Activated CD8-positive, alpha-beta memory T cell treated with anti-CD3 and anti-CD28 coated beads, Interleukin-2, amount 10 ng/mL, durations not matched to agents 7 days and 5 days (primary cell): ENCODE measurements at regions not wholly inside any gene's neighbourhood (a gene's known extent, or its start where the extent isn't known, plus 50 kb on each side); places are given as distances from the start of the nearest gene placed in this dataset.

Source experiments
- ATAC-seq: fragments of 150-1000 bp; cut with Tn5 transposase; one replicate; pipeline ENCODE4 v1.10.0; 2021; ENCODE audit warnings: moderate library complexity
- CTCF ChIA-PET: fragments of 350-600 bp; sonication (Branson Sonifier 250); formaldehyde crosslinking; loops from one replicate; lab custom pipeline; 2021; ENCODE audit warnings: antibody characterized with exemption; lab: Charles Lee
- DNase-seq: peaks from one replicate; pipeline ENCODE4 v3.0.0-alpha.2; 2020
- H3K27ac Mint-ChIP-seq: one replicate; pipeline ENCODE4 v1.8.0; 2021; ENCODE audit warnings: mild to moderate bottlenecking, mixed read lengths
- H3K27me3 Mint-ChIP-seq: one replicate; pipeline ENCODE4 v1.8.0; 2021; ENCODE audit warnings: mixed read lengths
- H3K36me3 Mint-ChIP-seq: one replicate; pipeline ENCODE4 v1.8.0; 2021; ENCODE audit warnings: mild to moderate bottlenecking, mixed read lengths
- H3K4me1 Mint-ChIP-seq: one replicate; pipeline ENCODE4 v1.8.0; 2021; ENCODE audit warnings: mixed read lengths
- H3K4me3 Mint-ChIP-seq: one replicate; pipeline ENCODE4 v1.8.0; 2021; ENCODE audit warnings: mild to moderate bottlenecking, moderate library complexity, mixed read lengths
- H3K9me3 Mint-ChIP-seq: one replicate; pipeline ENCODE4 v1.8.0; 2022; ENCODE audit warnings: low read depth, mixed read lengths

GRCh38 chr5:107241841-107242240 lies 428.9 kb downstream of the EFNA5 start:
- CTCF ChIA-PET, result no interaction called here
- H3K4me3 Mint-ChIP-seq, result no peak overlapping the region
- no peaks in the 10 kb centered on the region for H3K4me1 Mint-ChIP-seq
- H3K27me3 Mint-ChIP-seq, result no peaks in the 10 kb centered on the region
- no peak overlapping the region for H3K27ac Mint-ChIP-seq
- peaks cover 4% of the 10 kb centered on the region for H3K9me3 Mint-ChIP-seq
- ATAC-seq (no peak), DNase-seq (no peak)
- no peaks in the 10 kb centered on the region for H3K36me3 Mint-ChIP-seq

- H3K4me3 Mint-ChIP-seq, result no peak overlapping the region
- no peaks in the 10 kb centered on the region for H3K36me3 Mint-ChIP-seq
- no peaks in the 10 kb centered on the region for H3K27me3 Mint-ChIP-seq
- no peaks in the 10 kb centered on the region for H3K4me1 Mint-ChIP-seq
- CTCF ChIA-PET, result no interaction called here
- ATAC-seq, result no peak
- no peak for DNase-seq
- no peak overlapping the region for H3K27ac Mint-ChIP-seq
- H3K9me3 Mint-ChIP-seq, result peaks cover 2% of the 10 kb centered on the region
These were observed 435.6 kb downstream of the EFNA5 start for GRCh38 chr5:107235167-107235566.

- no peaks in the 10 kb centered on the region for H3K27me3 Mint-ChIP-seq
- ATAC-seq (no peak), DNase-seq (no peak)
- H3K9me3 Mint-ChIP-seq, result no peaks in the 10 kb centered on the region
- no peak overlapping the region for H3K27ac Mint-ChIP-seq
- H3K36me3 Mint-ChIP-seq, result no peaks in the 10 kb centered on the region
- H3K4me3 Mint-ChIP-seq, result no peak overlapping the region
- no peaks in the 10 kb centered on the region for H3K4me1 Mint-ChIP-seq
- CTCF ChIA-PET, result no interaction called here
These were observed 437.9 kb downstream of the EFNA5 start for GRCh38 chr5:107232788-107233187.

- CTCF ChIA-PET, result no interaction called here
- no peaks in the 10 kb centered on the region for H3K36me3 Mint-ChIP-seq
- no peak for DNase-seq
These were observed 438.4 kb downstream of the EFNA5 start for GRCh38 chr5:107232293-107232692.

DNA sequence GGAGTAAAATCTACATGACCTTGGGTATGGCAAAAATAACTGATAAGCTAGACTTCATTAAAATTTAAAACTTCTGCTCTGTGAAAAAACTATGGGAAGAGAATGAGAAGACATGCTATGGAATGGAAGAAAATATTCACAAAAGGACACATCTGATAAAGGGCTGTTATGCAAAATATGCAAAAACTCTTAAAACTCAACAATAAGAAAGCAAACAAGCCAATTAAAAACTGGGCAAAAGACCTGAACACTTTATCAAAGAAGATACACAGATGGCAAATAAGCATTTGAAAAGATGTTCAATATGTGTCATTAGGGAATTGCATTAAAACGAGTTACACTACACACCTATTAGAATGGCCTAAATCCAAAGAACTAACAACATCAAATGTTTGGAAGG lies 439.5 kb downstream of the EFNA5 start:
- Mint-ChIP-seq H3K27me3 (no peaks in the 10 kb centered on the region), H3K4me3 (no peak overlapping the region), H3K9me3 (no peaks in the 10 kb centered on the region), H3K36me3 (no peaks in the 10 kb centered on the region), H3K27ac (no peak overlapping the region), H3K4me1 (no peaks in the 10 kb centered on the region)
- ATAC-seq (no peak), DNase-seq (no peak)
- CTCF ChIA-PET, result no interaction called here

More at GRCh38 chr5:107232293-107232692, 438.4 kb downstream of the EFNA5 start:
- no peaks in the 10 kb centered on the region for H3K4me1 Mint-ChIP-seq
- H3K4me3 Mint-ChIP-seq, result no peak overlapping the region
- H3K9me3 Mint-ChIP-seq, result no peaks in the 10 kb centered on the region
- H3K27ac Mint-ChIP-seq, result no peak overlapping the region
- no peaks in the 10 kb centered on the region for H3K27me3 Mint-ChIP-seq
- ATAC-seq, result no peak

- Mint-ChIP-seq H3K27me3 (no peaks in the 10 kb centered on the region), H3K27ac (no peak overlapping the region), H3K4me1 (no peaks in the 10 kb centered on the region), H3K4me3 (no peak overlapping the region), H3K9me3 (no peaks in the 10 kb centered on the region), H3K36me3 (no peaks in the 10 kb centered on the region)
- no peak for ATAC-seq
- CTCF ChIA-PET, result no interaction called here
- no peak for DNase-seq
These were observed 440.4 kb downstream of the EFNA5 start for GRCh38 chr5:107230367-107230766.

DNA sequence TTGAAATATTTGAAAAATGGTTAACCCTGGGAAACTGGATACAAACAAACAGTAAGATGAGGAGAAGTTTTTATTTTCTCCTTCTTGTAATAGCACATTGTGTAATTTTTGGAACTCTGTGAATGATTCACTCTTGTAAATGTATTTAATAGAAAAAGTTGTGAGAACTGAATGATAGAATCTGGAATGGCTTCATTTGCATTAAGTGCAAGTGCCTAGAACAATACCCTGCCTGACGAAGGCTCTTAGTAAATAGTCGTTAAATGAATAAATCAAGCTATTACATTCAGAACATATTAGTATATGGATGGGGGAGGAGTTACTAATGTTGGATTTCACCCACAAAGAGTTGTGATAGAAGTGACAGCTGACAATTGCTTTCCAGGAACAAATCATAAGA lies 442.5 kb downstream of the EFNA5 start:
- Mint-ChIP-seq H3K9me3 (no peaks in the 10 kb centered on the region), H3K27ac (no peak overlapping the region), H3K4me3 (no peak overlapping the region), H3K36me3 (no peaks in the 10 kb centered on the region), H3K4me1 (no peaks in the 10 kb centered on the region), H3K27me3 (no peaks in the 10 kb centered on the region)
- CTCF ChIA-PET, result no interaction called here
- DNase-seq (no peak), ATAC-seq (no peak)

DNA sequence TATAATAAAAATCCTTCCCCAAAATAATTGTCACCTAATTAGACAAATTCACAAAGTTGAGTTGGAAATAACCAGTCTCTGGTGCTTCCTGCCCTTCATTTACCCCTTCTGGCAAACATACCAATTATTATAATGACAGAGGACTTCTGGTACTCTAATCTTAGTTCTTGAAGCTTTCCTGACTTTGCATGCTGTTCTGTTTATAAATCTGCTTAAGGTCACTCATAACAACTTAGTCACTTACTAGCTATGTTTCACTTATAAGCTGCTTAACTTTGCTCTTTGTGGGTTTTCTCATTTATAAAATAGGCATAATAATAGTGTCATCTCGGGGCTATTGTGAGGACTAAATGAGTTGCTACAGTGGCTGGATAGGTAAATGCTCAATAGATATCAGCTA lies 446.5 kb downstream of the EFNA5 start:
- DNase-seq (no peak), ATAC-seq (no peak)
- Mint-ChIP-seq H3K9me3 (no peaks in the 10 kb centered on the region), H3K4me3 (no peak overlapping the region), H3K27ac (no peak overlapping the region), H3K27me3 (no peaks in the 10 kb centered on the region), H3K36me3 (no peaks in the 10 kb centered on the region), H3K4me1 (no peaks in the 10 kb centered on the region)
- CTCF ChIA-PET, result no interaction called here

DNA sequence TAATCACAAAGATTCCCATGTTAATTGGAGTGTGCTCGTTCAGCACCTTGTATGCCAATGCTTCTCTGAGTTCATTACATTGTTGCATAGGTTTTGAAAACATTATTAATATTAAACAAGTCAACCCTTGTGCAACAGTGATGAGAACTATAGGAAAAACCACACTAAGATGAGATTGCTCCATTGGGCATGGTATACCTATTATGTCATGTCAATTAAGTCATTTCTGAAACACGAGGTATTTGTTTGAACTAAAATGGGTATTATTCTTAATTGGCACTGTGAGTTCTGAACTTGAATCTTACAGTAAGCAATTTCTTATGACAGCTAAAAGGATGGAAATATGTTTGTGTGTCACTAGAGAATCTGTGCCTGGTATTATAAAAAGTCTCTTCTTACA lies 447.7 kb downstream of the EFNA5 start:
- DNase-seq, result no peak
- Mint-ChIP-seq H3K27me3 (no peaks in the 10 kb centered on the region), H3K36me3 (no peaks in the 10 kb centered on the region), H3K9me3 (no peaks in the 10 kb centered on the region), H3K27ac (no peak overlapping the region), H3K4me1 (no peaks in the 10 kb centered on the region), H3K4me3 (no peak overlapping the region)
- ATAC-seq, result no peak
- CTCF ChIA-PET, result no interaction called here

DNA sequence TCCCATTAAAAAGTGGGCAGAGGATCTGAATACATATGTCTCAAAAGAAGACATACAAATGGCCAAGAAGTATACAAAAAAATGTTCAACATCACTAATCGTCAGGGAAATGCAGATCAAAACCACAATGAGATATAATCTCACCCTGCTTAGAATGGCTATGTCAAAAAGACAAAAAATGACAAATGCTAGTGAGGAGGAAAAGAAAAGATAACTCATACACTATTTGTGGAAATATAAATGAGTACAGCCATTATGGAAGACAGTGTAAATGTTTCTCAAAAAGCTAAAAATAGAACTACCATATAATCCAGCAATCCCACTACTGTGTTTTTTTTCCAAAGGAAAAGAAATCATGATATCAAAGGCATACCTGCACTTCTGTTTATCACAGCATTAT lies 450.7 kb downstream of the EFNA5 start:
- CTCF ChIA-PET, result no interaction called here
- Mint-ChIP-seq H3K9me3 (no peaks in the 10 kb centered on the region), H3K27ac (no peak overlapping the region)

DNA sequence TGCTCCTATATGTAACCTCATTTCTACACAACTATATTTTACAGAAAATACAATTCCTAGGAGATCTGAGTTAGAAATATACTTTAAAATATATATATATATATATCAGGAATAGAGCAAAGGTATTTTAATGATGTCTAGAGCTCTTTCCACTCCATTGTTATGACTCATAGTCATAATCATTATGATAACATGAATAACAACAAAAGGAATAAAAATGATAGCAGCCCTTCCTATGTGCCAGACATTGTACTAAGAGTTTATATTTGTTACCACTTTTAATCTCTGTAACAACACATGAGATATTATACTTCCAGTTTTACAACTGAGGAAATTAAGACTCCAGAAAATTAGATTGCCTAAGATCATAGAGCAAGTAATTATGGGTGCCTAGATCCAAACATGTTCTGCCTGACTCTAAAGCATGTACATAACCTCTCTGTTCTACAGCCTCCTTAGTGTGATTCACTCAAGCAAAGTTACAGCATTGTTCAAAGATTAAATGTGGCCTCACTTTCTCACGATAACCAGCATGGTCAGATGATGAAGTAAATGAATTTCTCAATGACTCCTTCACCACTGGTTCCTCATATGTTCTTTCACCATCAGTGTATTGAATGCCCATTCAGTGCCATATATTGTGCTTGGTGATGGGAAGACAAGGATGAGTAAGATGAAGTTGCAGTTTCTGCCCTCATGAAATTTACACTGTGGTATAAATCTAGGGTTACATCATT lies 452.1 kb downstream of the EFNA5 start:
- H3K36me3 Mint-ChIP-seq, result no peaks in the 10 kb centered on the region
- no peaks in the 10 kb centered on the region for H3K27me3 Mint-ChIP-seq
- no peak for DNase-seq
- no peak overlapping the region for H3K4me3 Mint-ChIP-seq
- no peak for ATAC-seq
- H3K4me1 Mint-ChIP-seq, result no peaks in the 10 kb centered on the region
- no peak overlapping the region for H3K27ac Mint-ChIP-seq
- CTCF ChIA-PET, result no interaction called here
- H3K9me3 Mint-ChIP-seq, result no peaks in the 10 kb centered on the region

More for the DNA sequence above, 450.7 kb downstream of the EFNA5 start:
- ATAC-seq, result no peak
- DNase-seq, result no peak
- no peaks in the 10 kb centered on the region for H3K4me1 Mint-ChIP-seq
- H3K36me3 Mint-ChIP-seq, result no peaks in the 10 kb centered on the region
- no peak overlapping the region for H3K4me3 Mint-ChIP-seq
- H3K27me3 Mint-ChIP-seq, result no peaks in the 10 kb centered on the region

GRCh38 chr5:107217721-107218130 lies 453.0 kb downstream of the EFNA5 start:
- CTCF ChIA-PET, result no interaction called here
- DNase-seq, result no peak
- H3K36me3 Mint-ChIP-seq, result no peaks in the 10 kb centered on the region

DNA sequence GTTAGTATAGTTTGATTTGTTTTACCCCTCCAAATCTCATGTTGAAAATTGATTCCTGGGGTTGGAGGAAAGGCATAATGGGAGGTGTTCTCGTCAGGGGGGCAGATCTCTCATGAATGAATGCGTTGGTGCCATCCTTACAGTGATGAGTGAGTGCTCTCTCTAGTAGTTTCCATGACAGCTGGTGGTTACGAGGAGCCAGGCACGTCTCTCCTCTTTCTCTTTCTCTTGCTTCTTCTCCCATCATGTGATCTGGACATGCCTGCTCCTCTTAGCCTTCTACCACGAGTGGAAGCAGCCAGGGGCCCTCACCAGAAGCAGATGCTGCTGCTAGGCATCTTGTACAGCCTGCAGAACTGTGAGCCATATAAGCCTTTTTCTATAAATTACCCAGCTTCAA lies 454.1 kb downstream of the EFNA5 start:
- Mint-ChIP-seq H3K4me1 (no peaks in the 10 kb centered on the region), H3K9me3 (no peaks in the 10 kb centered on the region), H3K4me3 (no peak overlapping the region), H3K27ac (no peak overlapping the region), H3K27me3 (no peaks in the 10 kb centered on the region), H3K36me3 (no peaks in the 10 kb centered on the region)
- DNase-seq, result no peak
- ATAC-seq, result no peak
- CTCF ChIA-PET, result no interaction called here

More at GRCh38 chr5:107217721-107218130, 453.0 kb downstream of the EFNA5 start:
- ATAC-seq, result no peak
- Mint-ChIP-seq H3K9me3 (no peaks in the 10 kb centered on the region), H3K27ac (no peak overlapping the region), H3K27me3 (no peaks in the 10 kb centered on the region), H3K4me1 (no peaks in the 10 kb centered on the region), H3K4me3 (no peak overlapping the region)

DNA sequence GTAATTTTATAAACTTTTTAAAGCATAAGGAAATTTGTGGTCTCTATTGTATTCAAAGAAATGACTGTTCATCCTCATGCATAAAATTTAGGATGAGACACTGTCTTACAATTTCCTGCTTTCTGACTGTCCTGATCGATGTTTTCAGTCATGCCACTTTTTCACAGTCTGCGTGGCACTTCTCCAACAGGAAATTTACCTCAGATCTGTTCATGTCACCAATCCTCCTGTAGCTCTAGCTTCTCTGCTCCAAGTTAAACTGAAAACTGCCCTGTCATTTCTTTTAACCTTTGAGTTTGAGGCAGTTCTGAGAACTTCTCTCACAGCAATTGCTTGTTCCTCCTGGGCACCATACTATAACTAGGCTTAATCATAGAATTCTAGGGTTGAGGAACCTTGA lies 455.1 kb downstream of the EFNA5 start:
- DNase-seq (no peak), ATAC-seq (no peak)
- CTCF ChIA-PET, result no interaction called here
- Mint-ChIP-seq H3K27me3 (no peaks in the 10 kb centered on the region), H3K36me3 (no peaks in the 10 kb centered on the region), H3K4me1 (no peaks in the 10 kb centered on the region), H3K9me3 (no peaks in the 10 kb centered on the region), H3K4me3 (no peak overlapping the region), H3K27ac (no peak overlapping the region)

GRCh38 chr5:107213025-107213424 lies 457.7 kb downstream of the EFNA5 start:
- ATAC-seq (no peak), DNase-seq (no peak)
- Mint-ChIP-seq H3K4me3 (no peak overlapping the region), H3K36me3 (no peaks in the 10 kb centered on the region), H3K4me1 (no peaks in the 10 kb centered on the region), H3K27me3 (no peaks in the 10 kb centered on the region), H3K9me3 (no peaks in the 10 kb centered on the region), H3K27ac (no peak overlapping the region)
- CTCF ChIA-PET, result no interaction called here
